Thoracic aorta (tissue), 2 donors: ENCODE measurements at regions not wholly inside any gene's neighbourhood (a gene's known extent, or its start where the extent isn't known, plus 50 kb on each side); places are given as distances from the start of the nearest gene placed in this dataset.

Experiments used
- ATAC-seq: fragments of 150-250 bp; one replicate; pipeline ENCODE4 v1.8.0; 2017; ENCODE audit warnings: low read depth; ENCODE audit not compliant: insufficient number of reproducible peaks, low FRiP score
- DNase-seq: peaks from one replicate; pipeline ENCODE4 v3.0.0-alpha.2; 2020; ENCODE audit warnings: low spot score
- H3K27ac ChIP-seq, 2 donors: fragments of 200-600 bp; sonication (generic); 1 replicate in 1 of 2; 2 replicates in 1 of 2; pipeline ENCODE4 v1.5.1; 2016; ENCODE audit warnings: mild to moderate bottlenecking in 2 of 2, moderate library complexity in 2 of 2
- H3K27me3 ChIP-seq: fragments of 200-600 bp; sonication (generic); replicated peaks from 2 replicates; pipeline ENCODE4 v1.6.0; 2016; ENCODE audit warnings: mild to moderate bottlenecking; ENCODE audit not compliant: insufficient read depth
- H3K36me3 ChIP-seq: fragments of 200-600 bp; sonication (generic); one replicate; pipeline ENCODE4 v1.5.1; 2016
- H3K4me1 ChIP-seq, 2 donors: fragments of 200-600 bp; sonication (generic); 1 replicate in 1 of 2; 2 replicates in 1 of 2; pipeline versions ENCODE4 v1.5.1 to v1.6.0; 2016; ENCODE audit warnings: low read depth in 2 of 2, mild to moderate bottlenecking in 1 of 2; ENCODE audit not compliant: control insufficient read depth in 1 of 2
- H3K4me3 ChIP-seq: fragments of 200-600 bp; sonication (generic); 2 replicates; pipeline ENCODE4 v1.5.1; 2016; ENCODE audit warnings: mild to moderate bottlenecking
- H3K9me3 ChIP-seq: fragments of 200-600 bp; sonication (generic); 2 replicates; pipeline ENCODE4 v1.5.1; 2016
- TF ChIP-seq, protein P1 (sequence below): fragments of 200-600 bp; sonication (generic); IDR thresholded peaks from one replicate; pipeline ENCODE4 v1.5.1; 2019; ENCODE audit warnings: antibody characterized with exemption

DNA sequence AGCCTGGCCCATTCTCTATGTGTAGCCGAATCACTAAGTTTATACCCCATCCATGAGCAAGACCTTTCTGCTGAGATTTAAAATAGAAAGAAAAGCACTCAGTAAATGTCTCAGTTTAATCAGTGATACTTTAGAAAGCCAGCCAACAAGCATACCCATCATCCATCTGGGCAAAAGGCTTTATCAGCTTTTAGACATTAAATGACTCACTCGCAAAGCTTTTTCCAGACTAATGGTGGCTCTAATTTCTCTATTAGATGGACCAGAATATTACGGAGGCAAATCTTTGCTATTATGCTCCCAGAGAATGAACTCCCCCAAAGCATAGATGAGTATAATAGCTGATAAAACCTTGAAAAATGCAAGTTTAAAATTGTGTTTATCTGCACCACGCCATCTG is 727.8 kb downstream of the GBE1 start:
- H3K4me1 ChIP-seq, result no peaks in the 10 kb centered on the region
- TF ChIP-seq, protein P1, sequence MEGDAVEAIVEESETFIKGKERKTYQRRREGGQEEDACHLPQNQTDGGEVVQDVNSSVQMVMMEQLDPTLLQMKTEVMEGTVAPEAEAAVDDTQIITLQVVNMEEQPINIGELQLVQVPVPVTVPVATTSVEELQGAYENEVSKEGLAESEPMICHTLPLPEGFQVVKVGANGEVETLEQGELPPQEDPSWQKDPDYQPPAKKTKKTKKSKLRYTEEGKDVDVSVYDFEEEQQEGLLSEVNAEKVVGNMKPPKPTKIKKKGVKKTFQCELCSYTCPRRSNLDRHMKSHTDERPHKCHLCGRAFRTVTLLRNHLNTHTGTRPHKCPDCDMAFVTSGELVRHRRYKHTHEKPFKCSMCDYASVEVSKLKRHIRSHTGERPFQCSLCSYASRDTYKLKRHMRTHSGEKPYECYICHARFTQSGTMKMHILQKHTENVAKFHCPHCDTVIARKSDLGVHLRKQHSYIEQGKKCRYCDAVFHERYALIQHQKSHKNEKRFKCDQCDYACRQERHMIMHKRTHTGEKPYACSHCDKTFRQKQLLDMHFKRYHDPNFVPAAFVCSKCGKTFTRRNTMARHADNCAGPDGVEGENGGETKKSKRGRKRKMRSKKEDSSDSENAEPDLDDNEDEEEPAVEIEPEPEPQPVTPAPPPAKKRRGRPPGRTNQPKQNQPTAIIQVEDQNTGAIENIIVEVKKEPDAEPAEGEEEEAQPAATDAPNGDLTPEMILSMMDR, result no peak
- H3K27ac ChIP-seq, result no peak overlapping the region
- no peak for ATAC-seq
- H3K4me3 ChIP-seq, result no peak overlapping the region
- H3K9me3 ChIP-seq, result no peaks in the 10 kb centered on the region
- H3K27me3 ChIP-seq, result no peaks in the 10 kb centered on the region
- no peak for DNase-seq
- no peaks in the 10 kb centered on the region for H3K36me3 ChIP-seq

DNA sequence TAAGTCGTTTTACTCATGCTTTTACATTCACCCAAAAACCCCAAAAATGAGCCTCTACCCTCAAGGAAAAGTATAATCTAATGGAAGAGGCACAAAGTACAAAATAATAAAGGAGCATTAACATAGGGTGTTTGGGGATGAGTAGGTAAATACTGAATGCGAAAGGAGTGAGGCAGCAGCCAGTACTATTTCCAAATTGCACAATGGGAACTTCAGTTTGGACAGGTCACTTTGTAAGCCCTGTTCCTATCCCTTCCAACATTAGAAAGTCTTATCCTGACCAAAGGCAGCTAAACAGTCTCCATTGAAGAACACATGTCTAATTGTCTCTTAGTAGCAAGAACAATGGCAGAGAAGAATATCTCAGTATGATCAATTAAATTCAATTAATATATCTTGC is 728.3 kb downstream of the GBE1 start:
- H3K36me3 ChIP-seq, result no peaks in the 10 kb centered on the region
- H3K4me1 ChIP-seq, result no peaks in the 10 kb centered on the region
- ATAC-seq (no peak), DNase-seq (no peak)
- no peaks in the 10 kb centered on the region for H3K9me3 ChIP-seq
- H3K4me3 ChIP-seq, result no peak overlapping the region
- no peaks in the 10 kb centered on the region for H3K27me3 ChIP-seq
- H3K27ac ChIP-seq, result no peak overlapping the region
- TF ChIP-seq, protein P1, result no peak

GRCh38 chr3:81029861-81030260 is 731.6 kb downstream of the GBE1 start:
- Histone ChIP-seq H3K27me3 (no peaks in the 10 kb centered on the region), H3K4me1 (no peaks in the 10 kb centered on the region), H3K36me3 (no peaks in the 10 kb centered on the region), H3K27ac (no peak overlapping the region), H3K4me3 (no peak overlapping the region), H3K9me3 (no peaks in the 10 kb centered on the region)
- no peak for DNase-seq
- no peak for ATAC-seq
- TF ChIP-seq, protein P1, result no peak

DNA sequence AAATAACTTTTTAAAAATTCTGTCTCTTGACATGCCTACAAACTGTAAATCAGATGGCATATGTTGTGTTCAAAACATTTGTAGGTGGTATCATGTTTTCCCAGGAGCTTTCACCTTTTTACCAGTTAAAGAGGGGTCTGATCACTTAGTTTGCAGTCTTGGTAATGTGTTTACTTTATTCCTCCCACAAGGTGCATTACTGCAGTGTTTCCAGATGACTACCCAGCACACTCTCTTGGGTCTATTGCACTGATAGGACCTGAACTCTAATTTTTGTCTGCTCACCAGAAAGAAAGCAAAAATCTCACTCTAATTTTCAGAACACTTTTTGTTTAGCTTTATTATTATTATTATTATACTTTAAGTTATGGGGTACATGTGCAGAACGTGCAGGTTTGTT is 734.1 kb downstream of the GBE1 start:
- ATAC-seq (no peak), DNase-seq (no peak)
- no peaks in the 10 kb centered on the region for H3K4me1 ChIP-seq
- TF ChIP-seq, protein P1, result no peak
- no peaks in the 10 kb centered on the region for H3K9me3 ChIP-seq
- H3K27ac ChIP-seq, result no peak overlapping the region
- H3K4me3 ChIP-seq, result no peak overlapping the region
- H3K27me3 ChIP-seq, result no peaks in the 10 kb centered on the region
- H3K36me3 ChIP-seq, result no peaks in the 10 kb centered on the region

- TF ChIP-seq, protein P1, result no peak
- no peak for ATAC-seq
- Histone ChIP-seq H3K36me3 (no peaks in the 10 kb centered on the region), H3K4me1 (no peaks in the 10 kb centered on the region), H3K27ac (no peak overlapping the region), H3K27me3 (no peaks in the 10 kb centered on the region), H3K9me3 (no peaks in the 10 kb centered on the region), H3K4me3 (no peak overlapping the region)
- DNase-seq, result no peak
These were observed 736.9 kb downstream of the GBE1 start for GRCh38 chr3:81024560-81024959.
